DOHH2 (cell line): ENCODE measurements at regions not wholly inside any gene's neighbourhood (a gene's known extent, or its start where the extent isn't known, plus 50 kb on each side); places are given as distances from the start of the nearest gene placed in this dataset.

Source experiments
- EZH2phosphoT487 ChIP-seq: fragments of 200-600 bp; sonication (generic); IDR thresholded peaks from 2 replicates; pipeline ENCODE4 v1.6.1; 2017; ENCODE audit warnings: borderline replicate concordance, mild to moderate bottlenecking, antibody characterized with exemption, low read length, moderate library complexity, mixed read lengths
- TF ChIP-seq, protein P1 (sequence below): fragments of 200-600 bp; sonication (generic); IDR thresholded peaks from one replicate; pipeline ENCODE4 v1.5.1; 2014; ENCODE audit warnings: antibody characterized with exemption, mild to moderate bottlenecking, low read depth, low read length; ENCODE audit not compliant: poor library complexity, severe bottlenecking

- TF ChIP-seq, protein P1, sequence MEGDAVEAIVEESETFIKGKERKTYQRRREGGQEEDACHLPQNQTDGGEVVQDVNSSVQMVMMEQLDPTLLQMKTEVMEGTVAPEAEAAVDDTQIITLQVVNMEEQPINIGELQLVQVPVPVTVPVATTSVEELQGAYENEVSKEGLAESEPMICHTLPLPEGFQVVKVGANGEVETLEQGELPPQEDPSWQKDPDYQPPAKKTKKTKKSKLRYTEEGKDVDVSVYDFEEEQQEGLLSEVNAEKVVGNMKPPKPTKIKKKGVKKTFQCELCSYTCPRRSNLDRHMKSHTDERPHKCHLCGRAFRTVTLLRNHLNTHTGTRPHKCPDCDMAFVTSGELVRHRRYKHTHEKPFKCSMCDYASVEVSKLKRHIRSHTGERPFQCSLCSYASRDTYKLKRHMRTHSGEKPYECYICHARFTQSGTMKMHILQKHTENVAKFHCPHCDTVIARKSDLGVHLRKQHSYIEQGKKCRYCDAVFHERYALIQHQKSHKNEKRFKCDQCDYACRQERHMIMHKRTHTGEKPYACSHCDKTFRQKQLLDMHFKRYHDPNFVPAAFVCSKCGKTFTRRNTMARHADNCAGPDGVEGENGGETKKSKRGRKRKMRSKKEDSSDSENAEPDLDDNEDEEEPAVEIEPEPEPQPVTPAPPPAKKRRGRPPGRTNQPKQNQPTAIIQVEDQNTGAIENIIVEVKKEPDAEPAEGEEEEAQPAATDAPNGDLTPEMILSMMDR: no peak
- no peak for TF ChIP-seq EZH2phosphoT487
Measured at GRCh38 chr2:120913972-120914838, 178.5 kb downstream of the GLI2 start.
